ENCODE measurements at regions not wholly inside any gene's neighbourhood (a gene's known extent, or its start where the extent isn't known, plus 50 kb on each side); places are given as distances from the start of the nearest gene placed in this dataset.

- no peak for DNase-seq (ENCODE audit: low read depth)
Observed at GRCh38 chr9:38313421-38313820, 79.1 kb upstream of the ALDH1B1 start.

DNA sequence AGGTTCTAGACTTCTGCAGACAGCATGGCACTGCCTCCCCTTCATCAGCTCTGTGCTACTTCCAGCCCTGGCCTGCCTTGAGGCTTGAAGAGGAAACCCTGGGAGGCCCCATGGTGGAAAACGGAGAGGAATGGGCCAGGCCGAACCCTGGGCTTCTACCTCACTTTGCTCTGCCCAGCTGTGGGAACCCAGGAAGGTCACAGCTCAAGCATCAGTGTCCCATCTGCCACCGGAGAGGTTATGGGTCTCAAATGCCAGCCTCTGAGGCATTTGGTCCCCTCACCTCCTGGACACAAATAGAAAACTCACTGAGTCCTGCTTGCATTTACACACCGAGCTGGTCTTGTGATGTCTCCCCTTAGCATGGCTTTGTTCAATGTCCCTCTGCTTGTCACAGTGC lies 80.1 kb upstream of the ALDH1B1 start:
- no peak for DNase-seq (ENCODE audit: low read depth)

- no peak for DNase-seq (ENCODE audit: low read depth)
Observed at GRCh38 chr9:38311382-38312270, 80.9 kb upstream of the ALDH1B1 start.

DNA sequence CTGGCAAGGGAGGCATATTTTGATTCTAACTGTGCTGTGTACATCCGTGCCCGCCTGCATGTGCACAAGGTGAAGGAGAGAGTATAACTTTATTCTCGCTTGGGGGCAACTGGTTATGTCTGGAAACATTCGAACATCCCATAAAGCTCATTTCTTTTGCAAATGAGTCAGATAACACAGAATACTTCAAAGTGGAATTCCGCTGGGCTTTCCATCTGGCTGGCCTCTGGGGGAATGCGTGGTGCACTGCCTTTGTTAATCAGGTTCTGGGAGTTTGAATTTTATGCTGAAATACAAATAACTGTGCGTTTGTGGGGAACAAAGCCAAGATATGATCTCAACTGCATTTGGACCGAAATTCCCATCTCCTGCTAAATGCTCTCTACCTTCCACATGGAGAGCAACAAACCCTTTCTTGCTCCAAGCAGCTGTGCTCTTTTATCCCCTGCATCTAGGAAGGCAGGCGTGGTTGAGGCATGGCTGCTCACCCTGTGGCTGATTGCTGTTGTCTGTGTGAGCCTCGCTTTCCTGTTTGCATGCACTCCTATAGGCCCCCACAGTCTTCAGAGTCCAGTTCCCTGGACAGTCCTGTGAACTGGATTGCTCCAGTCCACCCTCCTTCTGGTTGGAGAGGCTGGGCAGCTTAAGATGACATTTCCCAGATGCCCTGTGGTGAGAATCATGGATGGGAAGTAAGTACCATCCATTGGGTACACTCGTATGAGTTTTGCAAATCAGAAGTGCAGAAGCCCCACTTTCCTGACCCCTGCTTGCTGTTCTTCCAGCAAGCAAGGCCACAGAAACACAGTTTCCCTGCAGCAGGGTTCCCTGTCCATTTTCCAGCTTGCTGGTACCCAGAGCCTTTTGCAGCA lies 82.9 kb upstream of the ALDH1B1 start:
- DNase-seq (ENCODE audit: low read depth), result no peak

DNA sequence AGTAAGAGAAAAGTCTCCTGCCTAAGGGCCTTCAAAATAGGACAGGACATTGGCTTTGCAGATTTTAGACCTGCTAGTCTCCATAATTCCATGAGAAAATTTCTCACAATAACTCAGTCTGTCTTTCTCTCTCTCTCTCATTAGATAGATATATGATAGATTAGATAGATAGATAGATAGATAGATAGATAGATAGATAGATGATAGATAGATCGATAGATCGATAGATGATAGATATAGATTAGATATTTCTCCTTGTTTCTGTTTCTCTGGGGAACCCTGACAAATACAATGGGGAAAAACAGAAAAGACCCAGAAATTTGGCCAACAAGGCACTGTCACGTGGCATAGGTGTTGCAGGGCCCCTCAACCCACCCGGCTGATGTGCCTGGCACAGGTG lies 84.4 kb upstream of the ALDH1B1 start:
- no peak for DNase-seq (ENCODE audit: low read depth)

GRCh38 chr9:38306899-38307298 lies 85.6 kb upstream of the ALDH1B1 start:
- DNase-seq (ENCODE audit: low read depth), result no peak

GRCh38 chr9:38305582-38305981 lies 86.9 kb upstream of the ALDH1B1 start:
- DNase-seq (ENCODE audit: low read depth), result no peak

DNA sequence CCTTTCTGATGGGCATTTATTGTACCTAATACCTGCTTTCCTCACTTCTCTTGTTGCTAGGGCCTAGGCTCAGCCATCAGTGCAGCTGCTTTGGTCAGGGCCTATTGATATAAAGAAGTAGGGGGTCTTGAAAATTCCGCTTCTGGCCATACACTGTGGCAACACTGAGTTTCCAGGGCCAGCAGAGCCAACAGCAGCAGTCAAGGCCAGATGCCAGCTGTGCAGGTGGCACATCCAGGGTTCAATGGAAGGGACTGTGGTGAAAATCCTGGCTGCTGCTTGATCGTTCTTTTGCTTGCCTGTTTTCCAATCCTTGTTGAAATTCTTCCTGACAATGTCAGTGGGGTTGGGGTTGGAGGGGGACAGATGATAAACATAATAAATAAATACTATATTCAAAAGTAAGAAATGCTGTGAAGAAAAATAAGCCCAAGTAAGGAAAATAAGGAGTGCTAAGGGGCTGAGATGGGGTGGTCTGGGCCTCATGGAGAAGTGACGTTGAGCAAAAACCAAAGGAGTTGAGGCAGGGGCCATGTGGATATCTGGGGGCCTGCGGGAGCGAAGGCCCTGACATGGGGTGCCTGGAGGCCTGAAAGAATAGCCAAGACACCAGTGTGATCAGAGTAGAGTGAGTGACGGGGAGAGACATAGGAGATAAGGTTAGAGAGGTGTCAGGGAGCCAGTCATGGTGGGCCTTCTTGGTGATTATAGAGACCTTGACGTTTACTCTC lies 91.0 kb upstream of the ALDH1B1 start:
- DNase-seq (ENCODE audit: low read depth), result no peak

- no peak for DNase-seq (ENCODE audit: low read depth)
Observed at GRCh38 chr9:38299856-38300255, 92.6 kb upstream of the ALDH1B1 start.

GRCh38 chr9:38298904-38299303 lies 93.6 kb upstream of the ALDH1B1 start:
- no peak for DNase-seq (ENCODE audit: low read depth)

- no peak for DNase-seq (ENCODE audit: low read depth)
Observed at GRCh38 chr9:38298503-38298902, 94.0 kb upstream of the ALDH1B1 start.

DNA sequence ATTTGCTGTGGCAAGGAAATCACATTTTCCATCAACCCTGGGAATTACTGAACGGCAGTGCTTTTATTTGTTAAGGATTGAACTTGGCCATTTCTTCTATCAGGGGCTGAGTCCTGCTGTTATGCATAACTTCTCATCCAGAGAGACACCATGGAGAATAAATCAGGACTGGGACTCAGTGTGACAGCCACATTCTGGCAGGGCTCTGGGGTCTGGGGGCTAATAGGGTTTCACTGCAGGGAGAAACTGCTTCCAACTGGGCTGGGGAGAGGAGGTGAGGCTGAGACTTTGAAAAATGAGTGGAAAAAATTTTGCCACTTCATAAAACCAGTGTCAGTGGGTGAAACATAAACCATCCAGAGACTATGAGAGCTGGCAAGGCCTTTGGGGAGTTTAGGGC lies 95.7 kb upstream of the ALDH1B1 start:
- DNase-seq (ENCODE audit: low read depth), result no peak

GRCh38 chr9:38295764-38296163 lies 96.7 kb upstream of the ALDH1B1 start:
- no peak for DNase-seq (ENCODE audit: low read depth)

DNA sequence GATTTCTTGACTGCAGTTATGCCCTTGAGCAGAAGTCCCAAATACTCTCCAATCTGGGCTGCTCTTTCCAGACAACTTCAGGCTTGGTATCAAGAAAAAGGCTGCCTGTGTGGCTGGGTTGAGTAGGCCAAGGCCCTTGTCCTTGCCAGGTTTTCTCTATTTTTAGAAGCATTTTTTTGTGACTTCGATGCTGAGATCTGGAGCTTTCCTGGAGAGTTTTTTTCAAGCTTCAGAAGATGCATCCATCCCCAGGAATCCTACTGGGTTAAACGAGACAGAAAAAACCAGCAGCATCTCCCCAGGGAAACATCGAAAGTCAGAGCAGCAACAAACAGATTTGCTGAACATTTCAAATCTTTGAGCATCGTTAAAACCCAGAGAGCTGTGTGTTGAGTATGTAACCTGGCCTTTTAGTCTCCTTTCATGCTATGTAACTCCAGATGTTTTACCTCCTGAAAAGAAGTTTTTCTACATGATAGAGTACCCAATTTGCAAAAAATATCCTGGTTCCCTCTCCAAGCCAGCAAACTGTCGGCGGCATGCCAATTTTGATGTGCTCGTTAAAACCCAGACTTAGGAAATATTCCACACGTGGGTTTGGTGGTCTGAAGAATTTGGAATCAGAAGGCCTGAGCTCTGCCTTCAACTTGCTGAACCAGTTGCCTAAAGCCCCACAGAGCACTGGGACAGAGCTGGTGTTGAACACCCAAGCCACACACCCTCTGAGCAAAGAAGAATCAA lies 98.1 kb upstream of the ALDH1B1 start:
- no peak for DNase-seq (ENCODE audit: low read depth)

- DNase-seq (ENCODE audit: low read depth), result no peak
Observed at GRCh38 chr9:38293022-38293421, 99.5 kb upstream of the ALDH1B1 start.

DNA sequence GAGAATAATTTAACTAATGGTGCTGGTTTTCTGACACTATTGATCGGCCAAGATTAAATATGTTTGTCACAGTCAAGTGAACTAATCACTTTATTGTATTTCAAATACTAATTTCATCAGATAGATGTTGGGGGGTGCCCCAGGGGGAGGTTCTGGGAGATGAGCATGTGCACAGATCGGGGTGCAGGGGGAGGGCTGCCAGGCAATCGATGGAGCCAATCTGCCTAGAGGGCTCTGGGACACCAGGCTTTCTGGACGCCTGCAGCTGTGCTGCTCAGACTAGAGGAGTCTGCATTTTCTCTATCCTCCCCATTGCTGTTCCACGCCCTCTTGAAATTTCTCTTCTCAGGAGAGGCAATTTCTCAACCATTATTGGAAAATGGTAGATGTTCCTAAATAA lies 100.0 kb upstream of the ALDH1B1 start:
- DNase-seq (ENCODE audit: low read depth), result no peak

DNA sequence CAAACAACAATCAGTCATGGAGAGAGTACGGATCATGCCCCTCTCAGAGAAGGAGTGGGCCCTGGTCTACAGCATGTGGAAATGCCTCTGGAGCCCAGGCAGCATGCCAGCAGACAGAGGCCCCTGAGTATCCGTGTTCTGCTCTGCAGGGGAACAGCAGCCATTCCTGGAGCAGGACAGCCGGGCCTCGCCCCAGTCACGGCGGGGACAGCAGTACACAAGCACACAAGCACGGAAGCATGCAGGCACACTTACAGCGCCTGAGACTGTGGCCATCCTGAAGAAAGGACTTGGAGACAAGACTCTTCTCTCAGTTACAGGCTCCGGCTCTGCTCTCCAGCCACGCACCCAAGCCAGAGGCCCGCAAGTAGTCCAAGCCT lies 102.6 kb upstream of the ALDH1B1 start:
- no peak for DNase-seq (ENCODE audit: low read depth)

DNA sequence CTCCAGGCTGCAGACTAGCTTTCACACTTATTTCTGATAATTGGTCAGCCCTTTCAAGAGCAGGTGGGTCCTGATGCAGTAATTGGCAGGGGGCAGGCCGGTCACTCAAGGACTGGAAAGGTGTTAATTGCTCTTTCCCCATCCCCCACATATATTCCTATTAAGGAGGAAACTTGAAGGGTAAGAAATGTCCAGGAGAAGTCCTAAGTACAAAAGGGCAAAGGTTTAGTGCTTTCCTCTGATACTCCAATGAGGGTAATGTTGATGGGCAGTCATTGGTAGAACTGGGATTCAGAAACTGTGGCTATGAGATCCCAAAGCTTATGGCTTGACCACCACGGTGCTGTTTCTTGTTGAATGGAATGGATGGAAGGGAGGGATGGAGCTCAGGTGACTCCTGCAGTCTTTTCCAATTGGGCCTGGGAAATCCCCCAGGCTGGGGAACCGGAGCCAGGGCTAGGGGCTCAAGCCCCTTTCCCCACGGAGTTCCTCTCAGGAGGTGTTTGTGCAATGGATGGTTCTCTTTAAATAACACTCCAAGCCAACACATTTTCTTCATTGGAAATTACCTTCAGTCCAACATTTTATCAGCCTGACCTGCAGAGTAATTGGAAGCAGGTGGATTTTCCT lies 103.2 kb upstream of the ALDH1B1 start:
- DNase-seq (ENCODE audit: low read depth), result no peak

DNA sequence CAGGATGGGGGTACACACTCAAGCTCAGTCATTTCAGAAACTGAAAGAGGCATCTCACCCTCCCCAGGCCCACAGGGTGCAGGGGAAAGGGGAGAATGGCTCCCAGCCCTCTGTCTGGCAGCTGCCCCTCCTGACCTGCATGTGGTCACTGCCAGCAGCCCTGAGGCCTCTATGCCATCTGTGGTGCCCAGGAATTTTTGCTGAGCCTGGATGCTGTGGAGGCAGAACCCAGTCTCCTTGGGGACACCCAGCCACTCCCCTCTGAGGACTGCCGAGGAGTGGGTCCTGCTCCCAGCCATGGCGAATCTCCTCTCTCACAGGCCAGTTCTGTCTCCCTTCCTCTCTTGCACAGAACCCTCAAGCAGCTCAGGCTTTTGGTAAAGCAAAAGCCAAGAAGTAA lies 104.0 kb upstream of the ALDH1B1 start:
- DNase-seq (ENCODE audit: low read depth), result no peak

GRCh38 chr9:38287420-38287985 lies 105.0 kb upstream of the ALDH1B1 start:
- no peak for DNase-seq (ENCODE audit: low read depth)

DNA sequence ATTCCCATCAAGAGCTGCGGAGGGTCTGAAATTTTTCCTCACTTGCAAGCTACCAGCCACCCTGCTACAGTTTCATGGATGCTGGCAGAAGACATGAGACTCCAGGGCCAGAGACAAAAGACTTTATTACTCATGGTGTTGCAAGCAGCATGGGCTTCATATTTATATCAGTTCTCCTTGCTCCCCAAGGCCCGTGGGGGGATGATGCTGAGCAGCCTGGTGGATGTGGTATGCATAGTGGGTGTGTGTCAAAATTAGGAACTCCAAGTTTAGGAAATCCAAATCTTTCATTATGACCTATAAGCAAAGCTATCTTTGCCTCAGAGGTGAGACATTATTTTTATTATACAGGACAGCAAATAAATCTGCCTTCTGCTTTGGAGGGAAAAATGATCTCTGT lies 105.7 kb upstream of the ALDH1B1 start:
- no peak for DNase-seq (ENCODE audit: low read depth)

Data from activated gamma-delta T cell treated with anti-CD3 and anti-CD28 coated beads, Interleukin-2, amount 50 U/mL, for 16 hours (primary cell).